ENCODE measurements at regions not wholly inside any gene's neighbourhood (a gene's known extent, or its start where the extent isn't known, plus 50 kb on each side); places are given as distances from the start of the nearest gene placed in this dataset.

DNA sequence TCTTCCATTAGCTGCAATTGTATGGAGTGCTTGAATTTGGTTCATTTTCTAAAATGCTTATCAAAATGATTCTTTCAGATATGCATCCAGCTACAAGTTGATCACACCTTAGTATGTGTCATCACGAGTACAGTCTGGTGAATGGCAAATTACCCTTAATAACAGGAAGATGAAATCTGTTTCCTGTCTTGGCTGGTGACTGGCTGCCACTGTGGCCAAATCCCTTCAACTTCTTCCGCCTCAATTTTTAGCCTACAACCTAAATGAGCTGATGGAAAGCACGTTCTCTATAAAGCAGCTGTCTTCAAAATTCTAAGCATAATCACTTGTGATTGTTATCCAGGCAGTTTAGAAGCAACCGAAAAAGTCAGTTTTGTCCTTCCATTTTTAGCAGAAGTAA, 387.1 kb upstream of the NECTIN3 start:
- TF ChIP-seq, protein P1, sequence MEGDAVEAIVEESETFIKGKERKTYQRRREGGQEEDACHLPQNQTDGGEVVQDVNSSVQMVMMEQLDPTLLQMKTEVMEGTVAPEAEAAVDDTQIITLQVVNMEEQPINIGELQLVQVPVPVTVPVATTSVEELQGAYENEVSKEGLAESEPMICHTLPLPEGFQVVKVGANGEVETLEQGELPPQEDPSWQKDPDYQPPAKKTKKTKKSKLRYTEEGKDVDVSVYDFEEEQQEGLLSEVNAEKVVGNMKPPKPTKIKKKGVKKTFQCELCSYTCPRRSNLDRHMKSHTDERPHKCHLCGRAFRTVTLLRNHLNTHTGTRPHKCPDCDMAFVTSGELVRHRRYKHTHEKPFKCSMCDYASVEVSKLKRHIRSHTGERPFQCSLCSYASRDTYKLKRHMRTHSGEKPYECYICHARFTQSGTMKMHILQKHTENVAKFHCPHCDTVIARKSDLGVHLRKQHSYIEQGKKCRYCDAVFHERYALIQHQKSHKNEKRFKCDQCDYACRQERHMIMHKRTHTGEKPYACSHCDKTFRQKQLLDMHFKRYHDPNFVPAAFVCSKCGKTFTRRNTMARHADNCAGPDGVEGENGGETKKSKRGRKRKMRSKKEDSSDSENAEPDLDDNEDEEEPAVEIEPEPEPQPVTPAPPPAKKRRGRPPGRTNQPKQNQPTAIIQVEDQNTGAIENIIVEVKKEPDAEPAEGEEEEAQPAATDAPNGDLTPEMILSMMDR (conservative IDR thresholded peaks at IDR 0.05), result no peak
- no peak for TF ChIP-seq ZFX (IDR thresholded peaks at IDR 0.05)
